TTC549 (cell line): ENCODE measurements at regions not wholly inside any gene's neighbourhood (a gene's known extent, or its start where the extent isn't known, plus 50 kb on each side); places are given as distances from the start of the nearest gene placed in this dataset.

Source experiments
- FAIRE-seq: peaks from 2 replicates; lab custom pipeline; 2012; peaks lifted over from hg19 to GRCh38; lab: Jason Lieb, UNC

GRCh38 chr1:193602705-193603104 is 416.3 kb upstream of the B3GALT2 start:
- no peak for FAIRE-seq

- FAIRE-seq: peak; percentile 62
Observed at GRCh38 chr1:193593147-193593885, 406.9 kb upstream of the B3GALT2 start.

- no peak for FAIRE-seq
Observed at GRCh38 chr1:193592317-193592716, 405.9 kb upstream of the B3GALT2 start.

DNA sequence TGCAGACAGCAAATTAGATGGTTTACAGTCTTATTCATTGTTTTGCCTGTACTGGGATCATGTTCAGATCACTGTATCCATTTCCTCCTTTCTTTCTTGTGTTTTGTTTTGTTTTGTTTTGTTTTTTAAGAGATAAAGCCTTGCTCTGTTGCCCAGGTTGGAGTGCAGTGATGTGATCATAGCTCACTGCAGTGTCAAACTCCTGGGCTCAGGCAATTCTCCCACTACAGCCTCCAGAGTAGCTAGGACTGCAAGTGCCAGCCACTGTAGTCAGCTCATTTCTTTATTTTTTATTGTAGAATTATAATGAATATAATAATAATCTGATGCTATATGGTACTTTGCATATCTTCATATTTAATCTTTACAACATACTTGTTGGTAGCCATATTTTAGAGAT is 403.7 kb upstream of the B3GALT2 start:
- FAIRE-seq: no peak

DNA sequence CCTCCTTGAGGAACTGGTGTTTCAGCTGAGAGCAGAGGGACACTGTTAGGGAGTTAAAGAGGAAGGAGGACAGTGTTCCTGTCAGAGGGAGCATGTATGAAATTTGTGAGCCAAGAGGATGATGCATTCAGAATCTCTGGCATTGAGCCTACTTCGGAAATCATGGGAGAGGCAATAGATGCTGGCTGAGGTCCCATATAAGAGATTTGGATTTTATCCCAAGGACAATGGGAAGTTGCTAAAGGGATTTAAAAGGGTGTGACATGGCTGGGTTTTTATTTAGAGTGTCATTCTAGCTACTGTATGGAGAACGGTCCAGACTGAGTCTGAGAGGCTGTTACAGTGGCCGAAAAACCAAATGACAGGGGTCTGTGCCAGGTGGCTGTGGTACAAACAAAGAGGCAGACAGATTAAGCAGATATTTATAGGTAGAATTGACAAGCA is 403.2 kb upstream of the B3GALT2 start:
- FAIRE-seq: no peak

DNA sequence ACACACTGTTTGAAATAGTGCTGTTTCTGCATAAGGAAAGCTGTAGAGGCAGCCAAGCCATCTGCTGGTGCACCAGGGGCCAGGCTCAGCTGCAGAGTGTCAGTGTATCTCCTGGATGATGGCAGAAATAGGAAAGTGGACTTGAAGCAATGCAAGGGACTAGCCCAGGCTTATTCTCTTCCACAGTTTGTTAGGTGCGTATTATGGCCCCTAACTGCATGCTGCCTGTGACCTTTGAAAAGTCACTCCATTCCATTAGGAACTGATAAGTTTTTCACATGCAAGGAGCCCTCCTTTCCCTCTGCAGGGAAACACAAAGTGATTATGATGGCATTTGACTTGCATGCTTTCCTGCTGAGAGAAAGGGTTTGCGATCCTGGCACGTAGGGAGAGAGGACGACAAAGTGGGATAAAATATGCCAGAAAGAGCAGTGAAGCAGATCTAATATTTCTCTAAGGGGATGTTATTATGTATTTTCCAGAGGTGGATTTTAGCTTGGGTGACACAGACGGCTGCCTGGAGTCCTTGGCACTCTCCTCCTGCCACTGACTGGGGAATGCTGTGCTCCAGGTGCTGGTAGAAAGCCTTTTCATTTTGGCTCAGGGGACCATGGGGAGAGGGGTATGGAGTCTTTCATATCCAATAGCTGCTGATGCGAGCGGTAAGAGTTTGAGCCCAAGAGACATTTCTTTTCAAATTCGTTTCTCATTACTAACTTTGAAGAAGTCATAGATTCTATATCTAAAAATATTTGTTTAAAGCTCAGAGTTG is 402.1 kb upstream of the B3GALT2 start:
- FAIRE-seq: no peak

- FAIRE-seq: no peak
Observed at GRCh38 chr1:193584731-193585239, 398.4 kb upstream of the B3GALT2 start.

- no peak for FAIRE-seq
Observed at GRCh38 chr1:193581341-193581740, 394.9 kb upstream of the B3GALT2 start.

DNA sequence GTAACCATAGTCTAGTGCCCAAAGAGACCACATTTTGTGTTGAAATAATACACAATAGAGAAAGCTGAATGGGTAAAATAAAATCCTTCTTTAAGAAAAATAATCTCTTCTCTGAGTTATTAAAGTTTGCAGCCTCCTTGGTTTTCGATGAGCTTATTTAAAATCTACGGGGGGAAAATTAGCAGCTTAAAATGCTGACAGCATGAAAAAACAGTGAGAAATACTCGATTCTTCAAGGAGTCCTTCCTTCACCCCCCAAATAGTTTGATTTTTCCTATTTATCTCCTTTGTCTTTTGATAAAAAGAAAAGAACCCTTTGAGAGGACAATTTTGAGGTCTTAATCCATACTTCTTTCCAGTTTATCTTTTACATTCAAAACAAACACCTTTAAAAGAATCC is 394.0 kb upstream of the B3GALT2 start:
- no peak for FAIRE-seq

DNA sequence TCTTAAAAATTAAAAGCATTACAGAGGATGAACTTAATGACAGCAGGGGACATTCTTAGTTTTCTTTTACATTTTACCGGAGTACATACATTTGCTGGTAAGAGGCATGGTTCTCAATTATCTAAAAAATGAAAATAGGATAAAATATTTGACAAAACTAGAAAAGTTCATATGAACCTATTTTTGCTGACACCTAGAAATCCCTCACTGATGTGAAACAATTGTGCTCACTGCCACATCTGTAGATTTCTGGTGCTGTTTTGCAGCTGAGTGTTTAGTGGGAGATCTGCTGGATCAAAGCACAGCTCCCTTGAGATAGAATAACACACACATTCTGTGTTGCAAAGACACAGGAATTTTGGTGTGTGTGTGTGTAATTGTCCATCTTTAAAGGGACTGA is 392.9 kb upstream of the B3GALT2 start:
- FAIRE-seq: no peak

DNA sequence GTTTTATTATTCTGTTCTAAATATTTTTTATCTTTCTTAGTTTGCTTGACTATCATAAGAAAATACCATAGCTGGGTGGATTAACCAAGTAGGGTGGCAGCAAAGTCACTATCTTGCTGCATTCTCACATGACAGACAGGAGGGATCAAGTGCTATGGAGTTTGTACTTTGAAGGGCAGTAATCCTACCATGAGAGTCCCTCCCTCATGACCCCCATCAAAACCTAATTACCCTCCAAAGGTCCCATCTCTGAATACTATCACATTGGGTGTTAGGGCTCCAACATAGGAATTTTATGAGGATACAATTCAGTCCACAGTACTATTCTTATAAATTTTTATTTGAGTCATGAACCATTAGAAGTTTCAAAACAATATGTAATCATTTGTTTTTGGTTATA is 388.5 kb upstream of the B3GALT2 start:
- no peak for FAIRE-seq

- FAIRE-seq: no peak
Observed at GRCh38 chr1:193569983-193570269, 383.5 kb upstream of the B3GALT2 start.

- FAIRE-seq: no peak
Observed at GRCh38 chr1:193569096-193569982, 382.9 kb upstream of the B3GALT2 start.

DNA sequence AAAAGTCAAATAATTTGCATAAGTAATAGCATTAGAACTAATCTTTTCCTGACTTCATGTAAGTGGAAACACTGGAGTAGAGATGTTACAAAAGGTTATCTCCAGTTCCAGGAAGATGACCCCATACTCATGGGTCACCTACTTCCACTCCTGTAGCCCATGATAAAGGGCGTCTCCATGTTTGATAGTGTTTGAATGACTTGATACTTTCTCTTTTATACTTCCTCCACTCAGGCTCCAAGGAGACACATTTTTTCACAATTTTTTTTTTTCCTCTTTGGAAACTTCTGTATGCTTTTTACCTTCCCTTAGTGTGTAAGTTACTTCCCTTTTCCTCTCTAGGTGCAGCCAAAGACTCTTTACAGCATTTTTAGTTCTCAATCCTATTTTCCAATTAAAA is 382.1 kb upstream of the B3GALT2 start:
- no peak for FAIRE-seq

GRCh38 chr1:193567937-193568336 is 381.5 kb upstream of the B3GALT2 start:
- no peak for FAIRE-seq

- FAIRE-seq: no peak
Observed at GRCh38 chr1:193566735-193567134, 380.3 kb upstream of the B3GALT2 start.

GRCh38 chr1:193565971-193566577 is 379.7 kb upstream of the B3GALT2 start:
- peak; percentile 68 for FAIRE-seq

GRCh38 chr1:193562121-193562520 is 375.7 kb upstream of the B3GALT2 start:
- no peak for FAIRE-seq

- no peak for FAIRE-seq
Observed at GRCh38 chr1:193558491-193559028, 372.1 kb upstream of the B3GALT2 start.

DNA sequence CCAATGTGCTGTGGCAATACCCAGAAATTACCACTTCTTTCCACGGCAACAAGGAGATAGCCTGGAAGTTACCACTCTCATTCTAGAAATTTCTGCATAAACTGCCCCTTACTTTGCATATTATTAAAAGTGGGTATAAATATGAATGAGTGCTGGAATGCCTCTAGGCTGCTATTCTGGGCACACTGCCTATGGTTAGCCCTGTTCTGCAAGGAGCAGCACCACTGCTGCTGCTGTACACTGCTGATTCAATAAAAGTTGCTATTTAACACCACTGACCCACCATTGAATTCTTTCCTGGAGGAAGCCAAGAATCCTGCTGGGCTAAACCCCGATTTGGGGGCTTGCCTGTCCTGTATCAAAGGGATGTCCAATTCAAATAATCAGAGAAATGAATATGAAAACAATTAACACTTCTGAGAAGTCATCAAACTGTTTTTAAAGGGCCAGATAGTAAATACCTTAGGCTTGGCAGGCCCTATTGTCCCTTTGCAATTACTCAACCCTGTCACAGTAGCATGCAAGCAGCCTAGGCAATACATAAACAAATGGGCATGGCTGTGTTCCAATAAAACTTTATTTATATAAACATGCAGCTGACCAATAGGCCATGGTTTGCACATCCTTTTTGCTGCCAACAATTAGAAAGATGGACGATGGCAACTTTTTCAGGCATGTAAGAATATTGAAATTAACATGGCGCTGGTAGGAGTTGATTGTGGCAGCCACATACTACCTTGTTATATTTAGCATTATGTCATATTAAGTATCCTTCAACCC is 369.4 kb upstream of the B3GALT2 start:
- no peak for FAIRE-seq

GRCh38 chr1:193553564-193553963 is 367.2 kb upstream of the B3GALT2 start:
- no peak for FAIRE-seq
